ENCODE measurements at regions not wholly inside any gene's neighbourhood (a gene's known extent, or its start where the extent isn't known, plus 50 kb on each side); places are given as distances from the start of the nearest gene placed in this dataset.

DNA sequence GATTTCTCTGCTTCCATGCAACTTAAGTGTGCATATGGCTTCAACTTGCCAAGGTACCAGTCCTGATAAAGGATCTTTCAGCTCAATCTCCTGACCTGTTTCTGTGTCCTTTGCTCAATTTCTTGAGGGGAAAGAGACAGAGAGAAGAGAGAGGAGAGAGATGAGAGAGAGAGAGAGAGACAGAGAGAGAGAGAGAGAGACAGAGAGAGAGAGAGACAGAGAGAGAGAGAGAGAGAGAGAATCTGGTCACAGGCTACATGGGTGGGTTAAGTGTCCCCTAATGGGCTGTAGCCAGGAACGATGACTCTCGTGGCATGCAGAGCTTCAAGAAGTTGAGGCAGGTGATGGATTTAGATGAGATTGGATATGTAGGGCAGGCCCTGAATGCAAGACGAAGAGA is 335.2 kb upstream of the PRKCQ start:
- TF ChIP-seq ZNF274 (IDR thresholded peaks at IDR 0.05; ENCODE audit: low read depth, low read length) (no peak), SUZ12 (IDR thresholded peaks at IDR 0.05; ENCODE audit: extremely low read depth, insufficient read depth, insufficient read length) (no peak), YY1 (IDR thresholded peaks at IDR 0.05; ENCODE audit: insufficient read depth, insufficient read length) (no peak)

Data from NT2/D1 (cell line).